MM.1S (cell line): ENCODE measurements at regions not wholly inside any gene's neighbourhood (a gene's known extent, or its start where the extent isn't known, plus 50 kb on each side); places are given as distances from the start of the nearest gene placed in this dataset.

Experiments
- EZH2 ChIP-seq: fragments of 300-600 bp; sonication (generic); optimal IDR thresholded peaks from 2 replicates; pipeline ENCODE3; 2017; ENCODE audit warnings: low read depth, mild to moderate bottlenecking, antibody characterized with exemption, low read length, mixed read lengths
- TF ChIP-seq, protein P1 (sequence below): fragments of 300-600 bp; sonication (generic); IDR thresholded peaks from 2 replicates; pipeline ENCODE4 v1.5.1; 2016; ENCODE audit warnings: antibody characterized with exemption, low read length, mixed read lengths

DNA sequence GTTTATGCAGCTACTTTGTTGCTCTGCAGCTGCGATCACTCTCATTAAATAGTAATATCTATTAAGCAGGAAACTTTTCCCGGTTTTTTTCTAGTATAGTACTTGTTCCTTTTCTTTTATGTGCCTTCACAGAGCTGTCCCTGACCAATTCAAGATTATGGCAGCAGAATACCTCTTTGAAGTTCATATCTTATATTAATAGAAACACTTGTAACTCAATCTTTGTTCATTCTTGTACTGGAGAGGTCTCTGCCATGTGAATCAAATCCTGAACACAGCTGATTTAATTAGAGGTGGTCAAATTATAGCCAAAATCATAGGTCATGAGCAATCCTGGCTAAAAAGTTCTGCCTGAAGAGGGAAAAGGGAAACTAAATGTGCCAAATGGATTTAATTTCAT lies 399.0 kb upstream of the ARHGEF26 start:
- TF ChIP-seq, protein P1, sequence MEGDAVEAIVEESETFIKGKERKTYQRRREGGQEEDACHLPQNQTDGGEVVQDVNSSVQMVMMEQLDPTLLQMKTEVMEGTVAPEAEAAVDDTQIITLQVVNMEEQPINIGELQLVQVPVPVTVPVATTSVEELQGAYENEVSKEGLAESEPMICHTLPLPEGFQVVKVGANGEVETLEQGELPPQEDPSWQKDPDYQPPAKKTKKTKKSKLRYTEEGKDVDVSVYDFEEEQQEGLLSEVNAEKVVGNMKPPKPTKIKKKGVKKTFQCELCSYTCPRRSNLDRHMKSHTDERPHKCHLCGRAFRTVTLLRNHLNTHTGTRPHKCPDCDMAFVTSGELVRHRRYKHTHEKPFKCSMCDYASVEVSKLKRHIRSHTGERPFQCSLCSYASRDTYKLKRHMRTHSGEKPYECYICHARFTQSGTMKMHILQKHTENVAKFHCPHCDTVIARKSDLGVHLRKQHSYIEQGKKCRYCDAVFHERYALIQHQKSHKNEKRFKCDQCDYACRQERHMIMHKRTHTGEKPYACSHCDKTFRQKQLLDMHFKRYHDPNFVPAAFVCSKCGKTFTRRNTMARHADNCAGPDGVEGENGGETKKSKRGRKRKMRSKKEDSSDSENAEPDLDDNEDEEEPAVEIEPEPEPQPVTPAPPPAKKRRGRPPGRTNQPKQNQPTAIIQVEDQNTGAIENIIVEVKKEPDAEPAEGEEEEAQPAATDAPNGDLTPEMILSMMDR: no peak
- no peak for TF ChIP-seq EZH2
